GM12864 (cell line): ENCODE measurements at regions not wholly inside any gene's neighbourhood (a gene's known extent, or its start where the extent isn't known, plus 50 kb on each side); places are given as distances from the start of the nearest gene placed in this dataset.

Experiments
- DNase-seq: peaks from one replicate; pipeline ENCODE4 v3.0.0-alpha.2; 2011; ENCODE audit warnings: low read depth
- H3K4me3 ChIP-seq: 2 replicates; pipeline ENCODE4 v1.5.1; 2011; ENCODE audit warnings: mild to moderate bottlenecking, low read depth, low read length, control low read depth
- TF ChIP-seq, protein P1 (sequence below): IDR thresholded peaks from 2 replicates; pipeline ENCODE4 v1.5.1; 2011; ENCODE audit warnings: low read depth, mild to moderate bottlenecking, moderate library complexity, low read length, control low read depth, inconsistent platforms; ENCODE audit errors: missing control alignments

DNA sequence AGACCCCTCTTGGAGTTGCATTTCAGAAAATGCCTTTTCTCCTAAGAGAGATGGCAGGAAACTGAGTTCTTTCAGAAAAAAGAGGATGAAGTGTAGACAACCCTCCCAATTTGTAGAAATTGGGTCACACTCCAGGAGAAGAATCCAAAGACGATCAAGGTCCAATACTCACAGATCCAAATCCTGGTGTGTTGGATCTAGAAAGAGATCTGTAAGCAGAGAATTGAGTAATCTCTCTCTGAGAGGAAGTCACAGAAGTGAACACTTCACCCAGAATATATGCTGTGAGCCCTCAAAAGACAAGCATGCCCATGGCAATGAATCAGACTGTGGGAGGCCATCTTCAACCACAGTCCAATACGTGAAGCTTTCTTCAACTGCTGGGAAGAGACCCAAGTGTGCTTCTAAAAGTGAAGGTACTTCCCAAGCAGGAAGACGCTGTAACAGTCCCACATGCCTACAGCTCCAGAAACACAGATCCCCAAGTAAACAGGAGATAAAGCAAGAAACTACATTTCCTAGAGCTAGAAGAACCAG lies 182.7 kb downstream of the SMC2 start:
- no peak for DNase-seq
- TF ChIP-seq, protein P1, sequence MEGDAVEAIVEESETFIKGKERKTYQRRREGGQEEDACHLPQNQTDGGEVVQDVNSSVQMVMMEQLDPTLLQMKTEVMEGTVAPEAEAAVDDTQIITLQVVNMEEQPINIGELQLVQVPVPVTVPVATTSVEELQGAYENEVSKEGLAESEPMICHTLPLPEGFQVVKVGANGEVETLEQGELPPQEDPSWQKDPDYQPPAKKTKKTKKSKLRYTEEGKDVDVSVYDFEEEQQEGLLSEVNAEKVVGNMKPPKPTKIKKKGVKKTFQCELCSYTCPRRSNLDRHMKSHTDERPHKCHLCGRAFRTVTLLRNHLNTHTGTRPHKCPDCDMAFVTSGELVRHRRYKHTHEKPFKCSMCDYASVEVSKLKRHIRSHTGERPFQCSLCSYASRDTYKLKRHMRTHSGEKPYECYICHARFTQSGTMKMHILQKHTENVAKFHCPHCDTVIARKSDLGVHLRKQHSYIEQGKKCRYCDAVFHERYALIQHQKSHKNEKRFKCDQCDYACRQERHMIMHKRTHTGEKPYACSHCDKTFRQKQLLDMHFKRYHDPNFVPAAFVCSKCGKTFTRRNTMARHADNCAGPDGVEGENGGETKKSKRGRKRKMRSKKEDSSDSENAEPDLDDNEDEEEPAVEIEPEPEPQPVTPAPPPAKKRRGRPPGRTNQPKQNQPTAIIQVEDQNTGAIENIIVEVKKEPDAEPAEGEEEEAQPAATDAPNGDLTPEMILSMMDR, result no peak
- no peak overlapping the region for H3K4me3 ChIP-seq

DNA sequence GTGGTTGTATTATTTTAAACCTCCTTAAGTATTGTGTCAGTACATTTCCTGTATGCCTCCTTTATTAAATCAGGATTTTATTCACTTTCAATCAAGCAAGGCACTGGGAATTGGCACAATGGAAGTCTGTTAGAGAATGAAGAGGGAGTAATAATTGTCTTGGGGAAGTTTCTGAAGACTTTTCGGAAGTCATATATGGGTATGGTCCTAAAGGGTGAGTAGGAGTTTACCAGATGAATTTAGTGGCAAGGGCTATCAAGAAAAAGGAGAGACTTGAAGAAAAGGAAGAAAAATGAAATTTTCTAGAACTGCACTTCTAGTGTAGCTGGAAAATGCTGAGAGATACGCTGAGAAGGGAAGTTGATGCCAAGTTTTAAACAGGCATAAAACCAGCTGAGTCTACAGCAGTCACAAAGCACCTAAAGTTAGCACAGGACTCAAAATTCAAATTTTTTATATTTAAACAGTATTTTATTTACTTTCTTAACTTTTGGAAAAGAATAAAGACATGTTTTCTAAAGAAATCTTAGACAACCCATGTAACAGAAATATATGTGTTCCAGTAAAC lies 184.9 kb downstream of the SMC2 start:
- no peak overlapping the region for H3K4me3 ChIP-seq

DNA sequence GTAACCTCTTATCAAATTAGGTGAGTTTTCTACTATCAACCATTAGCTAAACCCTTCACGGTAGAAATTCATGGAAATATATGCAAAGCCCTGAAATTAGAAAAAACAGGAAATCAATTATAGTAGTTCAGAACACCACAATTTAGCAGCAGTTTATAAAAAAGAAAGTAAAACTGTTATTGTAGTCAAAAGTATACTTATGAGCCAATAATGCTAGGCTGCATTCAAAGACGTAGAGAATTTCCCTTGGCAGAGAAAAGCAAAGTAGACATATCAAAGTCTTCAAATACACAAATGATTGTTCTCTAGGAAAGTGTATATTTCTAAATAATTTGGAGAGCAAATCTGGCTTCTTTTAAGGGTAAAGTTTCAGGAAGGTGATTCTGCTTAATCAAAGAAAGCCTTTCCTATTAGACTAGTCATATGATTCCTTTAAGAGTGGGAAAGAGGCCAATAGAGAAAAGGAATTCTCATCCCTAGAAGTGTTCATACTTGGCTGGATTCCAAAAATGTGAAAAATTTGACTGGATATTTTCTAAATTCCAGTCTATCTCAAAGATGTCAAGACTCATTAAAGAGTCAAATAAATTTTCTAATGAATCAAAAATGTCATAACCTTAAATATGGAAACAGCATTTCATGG lies 185.5 kb downstream of the SMC2 start:
- H3K4me3 ChIP-seq, result no peak overlapping the region
- no peak for DNase-seq
- TF ChIP-seq, protein P1, result no peak

More for the DNA sequence above, 184.9 kb downstream of the SMC2 start:
- no peak for DNase-seq
- TF ChIP-seq, protein P1, result no peak

DNA sequence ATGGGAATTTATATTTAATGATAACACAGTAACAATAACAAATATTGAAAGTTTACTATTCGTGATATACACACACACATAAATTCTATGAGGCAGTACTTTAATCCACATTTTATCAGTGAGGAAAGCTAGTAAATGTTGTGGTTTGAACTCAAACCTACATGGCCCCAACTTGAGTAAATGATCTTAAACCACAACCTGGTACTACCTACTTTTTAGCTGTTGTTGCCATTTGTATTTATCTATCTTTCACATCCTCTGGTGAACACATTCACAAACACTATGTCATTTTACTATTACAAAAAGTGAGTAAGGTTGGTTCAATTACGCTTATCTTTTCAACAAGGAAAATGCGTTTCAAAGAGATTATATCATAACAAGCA lies 186.1 kb downstream of the SMC2 start:
- DNase-seq, result no peak
- TF ChIP-seq, protein P1, result no peak
- no peak overlapping the region for H3K4me3 ChIP-seq

DNA sequence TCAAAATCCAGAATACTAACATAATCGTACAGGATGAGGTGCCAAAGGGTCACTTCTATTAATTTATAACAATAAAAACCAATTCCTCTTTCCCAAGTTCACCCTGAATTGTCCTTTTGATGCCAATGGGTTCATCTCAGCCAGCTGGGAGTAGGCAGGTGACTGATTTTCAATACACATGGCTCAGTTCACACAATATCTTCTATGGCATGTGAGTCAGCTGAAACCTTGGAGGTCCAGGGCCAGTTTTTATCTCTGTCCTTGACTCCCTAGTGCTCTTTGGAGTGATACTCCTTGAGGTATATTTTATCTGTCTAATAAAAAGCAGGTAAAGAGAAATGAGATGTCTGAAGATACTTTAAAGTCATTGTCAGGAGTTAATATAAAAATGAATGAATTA lies 186.6 kb downstream of the SMC2 start:
- no peak for DNase-seq
- H3K4me3 ChIP-seq, result no peak overlapping the region
- TF ChIP-seq, protein P1, result no peak

DNA sequence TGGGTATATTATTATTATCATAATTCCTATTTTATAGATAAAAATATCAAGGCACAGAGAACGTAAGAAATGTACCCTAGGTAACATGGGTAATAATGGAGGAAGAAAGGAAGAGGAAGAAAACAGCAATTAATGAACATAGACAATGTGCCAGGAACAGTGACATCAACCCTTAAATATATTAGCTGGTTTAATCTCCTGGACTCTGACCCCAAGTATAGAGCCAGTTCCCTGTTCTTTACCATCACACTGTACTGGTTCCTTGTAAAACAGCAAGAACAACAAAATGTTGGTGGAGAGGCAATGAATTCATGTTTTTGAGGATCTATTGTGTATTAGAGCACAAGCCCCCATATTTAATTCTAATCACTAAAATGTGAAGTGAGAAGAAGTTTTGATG lies 192.1 kb downstream of the SMC2 start:
- TF ChIP-seq, protein P1, result no peak
- no peak for DNase-seq
- H3K4me3 ChIP-seq, result no peak overlapping the region

DNA sequence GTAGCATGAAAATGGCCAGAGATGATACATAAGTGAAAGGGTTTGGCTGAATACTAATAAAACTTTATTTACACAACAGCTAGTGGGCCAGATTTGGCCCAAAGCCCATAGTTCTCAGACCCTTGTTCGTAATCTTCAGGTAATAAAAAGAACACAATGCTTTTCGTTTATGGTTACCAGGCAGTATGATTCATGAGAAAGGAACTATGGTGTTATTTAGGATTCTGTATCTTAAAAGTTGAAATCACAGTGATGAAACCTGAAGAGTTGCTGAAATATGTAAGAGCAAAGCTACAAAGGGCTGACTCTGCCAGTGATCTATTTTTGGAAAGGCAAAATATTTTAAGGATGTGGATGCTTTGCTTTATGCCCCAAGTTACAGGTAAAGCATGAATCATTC lies 192.7 kb downstream of the SMC2 start:
- TF ChIP-seq, protein P1, result no peak
- DNase-seq, result no peak
- no peak overlapping the region for H3K4me3 ChIP-seq
